AG09319 (cell line): ENCODE measurements at regions not wholly inside any gene's neighbourhood (a gene's known extent, or its start where the extent isn't known, plus 50 kb on each side); places are given as distances from the start of the nearest gene placed in this dataset.
"Not testable (repeated sequence)": the region's sequence is repeated elsewhere in the genome, so short reads cannot be mapped to it uniquely, and the experiment has no call there.

Experiments used
- DNase-seq: peaks from one replicate; pipeline ENCODE4 v3.0.0-alpha.2; 2010; ENCODE audit warnings: low read depth; ENCODE audit errors: extremely low read depth
- CTCF ChIP-seq: IDR thresholded peaks from 2 replicates; pipeline ENCODE4 v1.5.1; 2011; ENCODE audit warnings: low read depth, mild to moderate bottlenecking, inconsistent platforms, low read length, moderate library complexity

- not testable (repeated sequence) for DNase-seq
- TF ChIP-seq CTCF: peak; percentile 45
Observed at GRCh38 chr11:71638801-71639519, 56.3 kb upstream of the KRTAP5-11 start.

DNA sequence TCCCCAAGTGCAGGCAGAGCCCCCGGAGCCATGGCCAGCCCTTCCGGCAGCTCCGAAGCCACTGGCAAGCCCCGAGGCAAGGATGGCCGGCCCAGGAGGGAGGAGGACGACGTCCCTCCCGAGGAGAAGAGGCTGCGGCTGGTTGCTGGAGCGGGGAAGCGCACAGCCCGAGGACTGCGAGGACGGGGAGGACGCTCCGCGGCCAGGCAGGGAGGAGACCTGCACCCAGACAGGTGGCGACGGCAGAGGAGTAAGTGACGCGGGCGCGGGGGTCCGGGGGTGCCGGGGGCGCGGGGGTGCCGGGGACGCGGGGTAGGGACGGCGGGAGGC lies 56.8 kb upstream of the KRTAP5-11 start:
- DNase-seq: not testable (repeated sequence)

GRCh38 chr11:71639916-71640315 lies 57.2 kb upstream of the KRTAP5-11 start:
- not testable (repeated sequence) for DNase-seq

DNA sequence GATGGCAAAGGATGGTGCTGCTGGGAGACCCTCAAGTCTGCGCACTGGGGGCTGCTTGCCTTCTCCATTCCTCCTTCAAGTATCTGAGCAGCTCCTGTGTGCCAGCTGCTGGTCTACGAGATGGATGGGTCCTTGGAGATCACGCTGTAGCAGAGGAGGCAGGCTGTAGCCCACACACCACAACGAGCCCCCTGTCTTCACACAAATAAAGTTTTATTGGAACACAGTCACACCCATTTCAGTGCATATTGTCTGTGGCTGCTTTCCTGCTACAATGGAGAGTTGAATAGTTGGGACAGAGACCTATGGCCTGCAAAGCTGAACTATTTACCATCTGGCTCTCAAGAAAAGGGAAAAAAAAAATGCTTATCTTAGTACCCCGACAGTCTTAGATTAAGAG lies 64.4 kb upstream of the KRTAP5-11 start:
- DNase-seq: not testable (repeated sequence)

DNA sequence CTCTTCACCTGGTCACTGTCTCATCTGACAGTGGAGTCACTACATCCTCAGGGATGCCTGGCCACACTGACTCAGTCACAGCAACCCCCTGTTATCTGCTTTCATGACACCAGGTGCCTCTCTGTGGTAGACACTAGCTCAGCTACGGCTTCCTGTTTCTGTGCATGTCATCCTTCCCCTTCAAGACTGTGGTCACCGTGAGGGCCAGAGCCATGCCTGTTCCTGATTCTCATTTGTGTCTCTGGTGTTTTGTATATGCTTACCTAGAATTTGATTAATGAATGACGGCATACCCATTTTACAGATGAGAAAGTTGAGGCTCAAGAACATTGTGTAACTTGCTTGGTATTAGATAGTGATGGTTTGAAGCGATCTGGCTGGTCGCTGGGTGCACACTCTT lies 70.3 kb upstream of the KRTAP5-11 start:
- not testable (repeated sequence) for DNase-seq

DNA sequence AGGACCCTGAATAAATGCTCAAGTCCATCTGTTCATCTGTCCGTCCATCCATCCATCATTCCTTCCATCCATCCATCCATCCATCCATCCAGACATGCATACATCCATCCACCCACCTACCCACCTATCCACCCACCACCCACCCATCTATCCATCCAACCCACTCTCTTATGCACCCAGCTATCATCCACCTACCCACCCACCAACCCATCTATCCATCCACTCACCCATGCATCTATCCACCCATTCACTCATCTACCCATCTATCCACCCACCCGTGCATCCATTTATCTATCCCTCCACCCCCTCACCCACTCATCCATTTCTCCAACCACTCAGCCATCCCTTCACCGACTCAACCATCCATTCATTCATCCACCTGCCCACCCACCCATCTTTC lies 71.7 kb upstream of the KRTAP5-11 start:
- DNase-seq: not testable (repeated sequence)

DNA sequence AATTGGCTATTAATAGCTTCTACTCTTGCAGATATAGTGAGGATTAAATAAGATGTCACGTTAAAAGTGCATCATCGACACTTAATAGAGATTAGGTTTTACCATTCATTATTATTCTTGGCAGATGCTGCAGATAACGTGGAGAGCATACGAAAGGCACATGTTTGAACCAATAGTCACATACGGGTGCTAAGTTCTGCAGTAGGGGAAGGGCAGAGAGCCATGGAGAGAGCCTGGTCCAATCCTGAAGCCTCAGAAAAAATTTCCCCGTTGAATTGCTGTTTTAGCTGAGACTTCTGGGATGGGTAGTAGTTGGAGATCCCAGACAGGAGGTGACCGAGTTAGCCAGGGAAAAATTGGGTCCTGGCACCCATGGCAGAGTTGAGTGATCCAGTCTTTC lies 72.4 kb upstream of the KRTAP5-11 start:
- not testable (repeated sequence) for DNase-seq

GRCh38 chr11:71656513-71656912 lies 73.8 kb upstream of the KRTAP5-11 start:
- not testable (repeated sequence) for DNase-seq

DNA sequence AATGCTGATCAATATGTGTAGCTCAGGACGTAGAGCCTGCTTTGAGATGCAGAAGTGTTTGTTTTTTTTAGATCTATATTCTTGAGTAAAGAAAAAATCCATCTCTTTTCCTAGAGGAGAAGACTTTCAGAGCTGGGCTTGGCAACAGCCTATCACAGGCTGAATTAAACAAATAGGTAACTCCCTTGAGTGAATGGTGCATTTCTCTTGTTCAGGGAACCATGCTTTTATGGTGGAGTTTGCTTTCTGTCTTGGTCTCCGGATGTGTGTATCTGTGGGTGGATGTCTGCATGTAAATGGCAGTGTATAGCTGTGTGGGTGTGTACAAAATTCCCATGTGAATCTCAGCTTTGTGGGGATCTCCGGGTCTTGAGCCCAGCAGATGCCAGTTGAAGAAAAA lies 82.3 kb upstream of the KRTAP5-11 start:
- DNase-seq: not testable (repeated sequence)

DNA sequence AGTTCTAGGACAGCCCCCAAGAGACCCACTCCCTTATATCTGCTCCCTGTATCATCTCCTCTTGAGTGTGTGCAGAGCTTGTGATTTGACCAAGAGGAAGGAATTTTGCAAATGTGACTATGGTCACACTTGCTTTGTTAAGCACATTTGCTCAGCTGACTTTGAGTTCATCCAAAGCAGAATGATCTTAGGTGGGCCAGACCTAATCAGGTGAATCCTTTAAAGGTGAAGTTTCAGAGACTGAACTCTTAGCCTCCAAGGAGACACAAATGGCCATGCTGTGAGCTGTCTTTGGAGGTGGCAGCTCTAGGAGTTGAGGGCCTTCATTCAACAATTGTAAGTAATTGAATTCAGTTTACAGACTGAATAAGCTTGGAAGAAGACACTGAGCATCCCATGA lies 115.4 kb upstream of the KRTAP5-11 start:
- not testable (repeated sequence) for DNase-seq

DNA sequence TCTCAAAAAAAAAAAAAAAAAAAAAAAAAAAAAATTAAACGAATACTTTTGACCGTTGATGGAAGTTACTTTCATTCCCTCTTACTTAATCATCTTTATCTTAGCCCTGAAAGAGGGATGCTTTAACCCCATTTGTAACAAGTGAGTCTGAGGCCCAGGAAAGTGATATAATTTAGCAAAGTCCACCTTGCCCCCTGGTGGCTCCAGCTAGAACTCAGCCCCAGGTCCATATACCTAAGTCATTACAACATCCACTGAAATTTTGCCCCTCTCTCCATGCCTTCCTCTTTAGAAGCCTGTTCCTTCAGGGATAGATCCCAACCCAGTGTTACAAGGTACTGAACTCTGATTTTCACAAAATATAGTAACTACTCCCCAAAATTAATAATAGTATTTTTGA lies 116.3 kb upstream of the KRTAP5-11 start:
- DNase-seq: not testable (repeated sequence)

- not testable (repeated sequence) for DNase-seq
Observed at GRCh38 chr11:71701435-71702291, 119.0 kb upstream of the KRTAP5-11 start.

DNA sequence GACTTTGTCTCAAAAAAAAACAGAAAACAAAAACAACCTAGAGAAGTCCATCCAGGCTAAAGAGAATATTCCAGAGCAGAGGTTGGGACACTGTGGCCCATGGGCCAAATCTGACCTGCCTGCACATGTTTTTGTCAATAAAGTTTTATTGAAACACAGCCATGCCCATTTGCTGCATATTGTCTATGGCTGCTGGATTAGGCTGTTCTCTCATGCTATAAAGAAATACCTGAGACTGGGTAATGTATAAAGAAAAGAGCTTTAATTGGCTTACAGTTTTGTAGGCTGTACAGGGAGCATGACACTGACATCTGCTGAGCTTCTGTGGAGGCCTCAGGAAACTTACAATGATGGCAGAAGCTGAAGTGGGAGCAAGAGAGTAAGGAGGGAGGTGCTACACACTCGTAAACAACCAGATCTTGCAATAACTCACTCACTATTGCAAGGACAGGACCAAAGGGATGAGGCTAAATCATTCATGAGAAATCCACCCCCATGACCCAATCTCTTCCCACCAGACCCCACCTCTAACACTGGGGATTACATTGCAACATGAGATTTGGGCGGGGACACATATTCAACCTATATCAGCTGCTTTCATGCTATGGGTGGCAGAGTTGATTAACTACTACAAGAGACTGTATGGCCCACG lies 122.5 kb upstream of the KRTAP5-11 start:
- not testable (repeated sequence) for DNase-seq

- not testable (repeated sequence) for DNase-seq
Observed at GRCh38 chr11:71705738-71706432, 123.2 kb upstream of the KRTAP5-11 start.

DNA sequence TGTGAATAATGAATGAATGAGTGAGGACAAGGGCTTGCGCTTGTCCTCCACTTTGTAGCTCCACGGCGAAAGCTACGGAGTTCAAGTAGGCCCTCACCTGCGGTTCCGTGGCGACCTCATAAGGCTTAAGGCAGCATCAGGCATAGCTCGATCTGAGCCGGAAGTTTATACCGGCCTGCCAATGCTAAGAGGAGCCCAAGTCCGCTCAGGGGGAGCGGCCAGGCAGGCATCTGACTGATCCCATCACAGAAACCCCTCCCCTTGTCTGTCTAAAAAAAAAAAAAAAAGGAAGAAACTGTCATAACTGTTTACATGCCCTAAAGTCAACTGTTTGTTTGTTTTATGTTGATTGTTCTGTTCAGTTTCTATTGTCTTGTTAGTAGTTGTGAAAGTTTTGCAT lies 124.4 kb upstream of the KRTAP5-11 start:
- DNase-seq: not testable (repeated sequence)

- DNase-seq: not testable (repeated sequence)
Observed at GRCh38 chr11:71709541-71709940, 123.5 kb upstream of the DEFB108B start.

DNA sequence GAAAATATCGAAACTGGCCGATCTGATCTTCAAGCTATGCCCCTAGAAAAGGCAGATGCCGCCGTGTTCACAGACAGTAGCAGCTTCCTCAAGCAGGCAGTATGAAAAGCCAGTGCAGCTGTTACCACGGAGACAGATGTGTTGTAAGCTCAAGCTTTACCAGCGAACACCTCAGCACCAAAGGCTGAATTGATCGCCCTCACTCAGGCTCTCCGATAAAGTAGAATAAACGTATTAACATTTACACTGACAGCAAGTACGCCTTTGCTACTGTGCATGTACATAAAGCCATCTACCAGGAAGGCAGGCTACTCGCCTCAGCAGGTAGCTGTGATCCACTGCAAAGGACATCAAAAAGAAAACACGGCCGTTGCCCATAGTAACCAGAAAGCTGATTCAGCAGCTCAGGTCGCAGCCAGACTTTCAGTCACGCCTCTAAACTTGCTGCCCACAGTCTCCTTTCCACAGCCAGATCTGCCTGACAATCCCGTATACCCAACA lies 122.8 kb upstream of the DEFB108B start:
- DNase-seq: not testable (repeated sequence)

GRCh38 chr11:71710701-71711385 lies 122.2 kb upstream of the DEFB108B start:
- not testable (repeated sequence) for DNase-seq

- not testable (repeated sequence) for DNase-seq
Observed at GRCh38 chr11:71712350-71712749, 120.7 kb upstream of the DEFB108B start.
